NT2/D1 (cell line): ENCODE measurements at regions not wholly inside any gene's neighbourhood (a gene's known extent, or its start where the extent isn't known, plus 50 kb on each side); places are given as distances from the start of the nearest gene placed in this dataset.

Experiments used
- DNase-seq: peaks from one replicate; pipeline ENCODE4 v3.0.0-alpha.2; 2011; ENCODE audit warnings: low read depth, low spot score
- H3K27me3 ChIP-seq: 2 replicates; pipeline ENCODE4 v1.6.0; 2011; ENCODE audit warnings: mild to moderate bottlenecking; ENCODE audit not compliant: insufficient read length, insufficient read depth
- H3K36me3 ChIP-seq: 2 replicates; pipeline ENCODE4 v1.6.1; 2011; ENCODE audit warnings: mild to moderate bottlenecking, low read length, mixed read lengths; ENCODE audit not compliant: insufficient read depth, insufficient read length
- H3K4me1 ChIP-seq: 2 replicates; pipeline ENCODE4 v1.5.1; 2011; ENCODE audit not compliant: insufficient read depth, insufficient read length
- H3K4me3 ChIP-seq: 2 replicates; pipeline ENCODE4 v1.5.1; 2011; ENCODE audit warnings: low read depth; ENCODE audit not compliant: insufficient read length
- H3K9ac ChIP-seq: 2 replicates; pipeline ENCODE4 v1.6.0; 2011; ENCODE audit warnings: low read depth; ENCODE audit not compliant: insufficient read length
- H3K9me3 ChIP-seq: 2 replicates; pipeline ENCODE4 v1.5.1; 2011; ENCODE audit warnings: mild to moderate bottlenecking, low read length; ENCODE audit not compliant: insufficient read depth
- SUZ12 ChIP-seq: IDR thresholded peaks from 2 replicates; pipeline ENCODE4 v1.6.1; 2011; ENCODE audit not compliant: insufficient read length, insufficient read depth; ENCODE audit errors: extremely low read depth
- YY1 ChIP-seq: IDR thresholded peaks from 2 replicates; pipeline ENCODE4 v1.6.1; 2011; ENCODE audit not compliant: insufficient read length, insufficient read depth
- ZNF274 ChIP-seq: IDR thresholded peaks from 2 replicates; pipeline ENCODE4 v1.6.1; 2011; ENCODE audit warnings: mild to moderate bottlenecking, low read depth, low read length

GRCh38 chr21:27406300-27407009 lies 439.6 kb upstream of the ADAMTS5 start:
- H3K4me1 ChIP-seq = no peaks in the 10 kb centered on the region
- H3K36me3 ChIP-seq = no peaks in the 10 kb centered on the region
- TF ChIP-seq YY1 = no peak
- TF ChIP-seq SUZ12 = no peak
- TF ChIP-seq ZNF274 = no peak
- H3K4me3 ChIP-seq = no peak overlapping the region
- H3K27me3 ChIP-seq = no peaks in the 10 kb centered on the region
- DNase-seq = no peak
- H3K9me3 ChIP-seq = no peaks in the 10 kb centered on the region
- no peak overlapping the region for H3K9ac ChIP-seq

- TF ChIP-seq YY1 = no peak
- TF ChIP-seq SUZ12 = no peak
- TF ChIP-seq ZNF274 = no peak
- H3K9ac ChIP-seq = no peak overlapping the region
- H3K4me3 ChIP-seq = no peak overlapping the region
- no peaks in the 10 kb centered on the region for H3K27me3 ChIP-seq
- no peaks in the 10 kb centered on the region for H3K36me3 ChIP-seq
- no peak for DNase-seq
- H3K9me3 ChIP-seq = no peaks in the 10 kb centered on the region
- no peaks in the 10 kb centered on the region for H3K4me1 ChIP-seq
Observed at GRCh38 chr21:27403011-27403410, 436.1 kb upstream of the ADAMTS5 start.

- Histone ChIP-seq H3K9me3 (no peaks in the 10 kb centered on the region), H3K36me3 (no peaks in the 10 kb centered on the region), H3K27me3 (no peaks in the 10 kb centered on the region), H3K9ac (no peak overlapping the region), H3K4me3 (no peak overlapping the region), H3K4me1 (no peaks in the 10 kb centered on the region)
- TF ChIP-seq YY1 = no peak
- no peak for TF ChIP-seq ZNF274
- TF ChIP-seq SUZ12 = no peak
- no peak for DNase-seq
Observed at GRCh38 chr21:27400045-27400444, 433.2 kb upstream of the ADAMTS5 start.

- no peaks in the 10 kb centered on the region for H3K9me3 ChIP-seq
- no peaks in the 10 kb centered on the region for H3K36me3 ChIP-seq
- no peak overlapping the region for H3K9ac ChIP-seq
- no peak for TF ChIP-seq ZNF274
- TF ChIP-seq SUZ12 = no peak
- no peak for TF ChIP-seq YY1
- no peak for DNase-seq
- no peak overlapping the region for H3K4me3 ChIP-seq
- no peaks in the 10 kb centered on the region for H3K27me3 ChIP-seq
- H3K4me1 ChIP-seq = no peaks in the 10 kb centered on the region
Observed at GRCh38 chr21:27397578-27397977, 430.7 kb upstream of the ADAMTS5 start.

GRCh38 chr21:27393726-27394125 lies 426.8 kb upstream of the ADAMTS5 start:
- H3K4me3 ChIP-seq = no peak overlapping the region
- TF ChIP-seq SUZ12 (no peak), ZNF274 (no peak), YY1 (no peak)
- no peak for DNase-seq
- no peak overlapping the region for H3K9ac ChIP-seq
- H3K36me3 ChIP-seq = no peaks in the 10 kb centered on the region
- no peaks in the 10 kb centered on the region for H3K27me3 ChIP-seq
- H3K9me3 ChIP-seq = no peaks in the 10 kb centered on the region
- no peaks in the 10 kb centered on the region for H3K4me1 ChIP-seq

GRCh38 chr21:27391990-27392389 lies 425.1 kb upstream of the ADAMTS5 start:
- Histone ChIP-seq H3K27me3 (no peaks in the 10 kb centered on the region), H3K4me1 (no peaks in the 10 kb centered on the region), H3K4me3 (no peak overlapping the region), H3K9ac (no peak overlapping the region), H3K36me3 (no peaks in the 10 kb centered on the region), H3K9me3 (no peaks in the 10 kb centered on the region)
- TF ChIP-seq ZNF274 = no peak
- TF ChIP-seq YY1 = no peak
- no peak for TF ChIP-seq SUZ12
- no peak for DNase-seq

GRCh38 chr21:27390384-27390783 lies 423.5 kb upstream of the ADAMTS5 start:
- no peak for DNase-seq
- no peaks in the 10 kb centered on the region for H3K36me3 ChIP-seq
- H3K9me3 ChIP-seq = no peaks in the 10 kb centered on the region
- H3K27me3 ChIP-seq = no peaks in the 10 kb centered on the region
- H3K9ac ChIP-seq = no peak overlapping the region
- H3K4me3 ChIP-seq = no peak overlapping the region
- TF ChIP-seq YY1 (no peak), SUZ12 (no peak), ZNF274 (no peak)
- H3K4me1 ChIP-seq = no peaks in the 10 kb centered on the region
